ACHN (cell line): ENCODE measurements at regions not wholly inside any gene's neighbourhood (a gene's known extent, or its start where the extent isn't known, plus 50 kb on each side); places are given as distances from the start of the nearest gene placed in this dataset.

Source experiments
- DNase-seq: peaks from one replicate; pipeline ENCODE4 v3.0.0-alpha.2; 2015
- in situ Hi-C: cut with HindIII; loops from 2 replicates; pipeline ENCODE4 v1.10.0; 2017; ENCODE audit warnings: low sequenced_read_pairs, low pct_ligation_motif_present, low pct_unique_long_range_greater_than_20kb

DNA sequence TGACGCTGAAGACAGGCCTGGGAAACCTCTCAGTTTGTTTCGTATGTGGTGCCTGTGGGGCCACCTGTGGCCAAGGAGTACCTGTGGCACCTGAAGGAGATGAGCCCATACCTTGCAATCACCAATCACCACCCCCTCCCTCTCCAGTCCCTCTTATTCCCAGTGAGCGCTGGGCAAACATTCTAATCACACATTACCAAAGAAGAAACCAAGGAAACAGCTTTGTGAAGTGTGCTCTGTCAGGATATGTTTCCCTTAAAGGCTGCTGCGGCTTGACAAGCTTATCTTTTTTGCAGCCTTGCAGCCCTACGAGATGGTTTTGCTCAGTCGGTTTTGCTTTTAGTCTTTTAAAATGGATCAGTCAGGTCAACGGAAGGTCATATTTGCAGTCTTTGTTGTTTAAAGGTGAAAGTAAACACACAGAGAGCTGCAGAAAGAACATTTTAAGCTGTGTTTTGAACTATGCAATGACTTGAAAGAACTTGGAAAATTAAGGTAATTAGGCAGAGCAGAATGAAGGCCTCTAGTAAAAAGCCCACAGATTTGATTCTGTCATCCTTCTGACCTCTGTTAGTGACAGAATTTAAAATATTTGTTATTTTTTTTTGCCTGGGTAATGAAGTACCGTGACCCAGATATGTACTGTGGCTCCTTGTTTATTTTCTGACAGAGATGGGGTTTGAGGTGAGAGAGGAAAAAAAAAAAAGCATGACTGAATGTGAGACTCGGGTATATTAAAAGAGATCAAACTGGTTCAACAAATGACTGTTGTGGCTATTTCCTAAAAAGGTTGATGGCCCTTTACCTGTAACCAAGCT, 461.4 kb downstream of the NSUN3 start:
- DNase-seq, result no peak

DNA sequence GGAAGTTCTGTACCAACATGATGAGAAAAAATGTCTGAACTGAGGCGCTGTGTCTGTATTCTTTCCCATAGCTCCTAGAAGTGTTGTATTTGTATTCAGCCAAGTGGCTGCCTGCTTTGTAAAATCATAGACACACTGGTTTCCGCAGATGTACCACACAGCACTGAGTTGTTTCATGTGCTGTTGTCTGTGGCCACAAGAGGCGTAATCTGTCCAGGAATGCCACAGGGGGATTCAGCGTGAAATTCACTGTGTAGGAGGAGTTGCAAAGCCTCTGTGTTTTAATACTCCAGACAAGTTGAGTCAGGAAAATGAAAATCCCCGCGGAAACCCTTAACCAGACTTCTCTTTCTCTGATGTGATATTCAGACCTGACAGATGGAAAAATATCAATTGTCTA, 462.2 kb downstream of the NSUN3 start:
- in situ Hi-C loops, result no loop called here
- DNase-seq, result no peak

More for the DNA sequence above, 461.4 kb downstream of the NSUN3 start:
- in situ Hi-C loops, result no loop called here

DNA sequence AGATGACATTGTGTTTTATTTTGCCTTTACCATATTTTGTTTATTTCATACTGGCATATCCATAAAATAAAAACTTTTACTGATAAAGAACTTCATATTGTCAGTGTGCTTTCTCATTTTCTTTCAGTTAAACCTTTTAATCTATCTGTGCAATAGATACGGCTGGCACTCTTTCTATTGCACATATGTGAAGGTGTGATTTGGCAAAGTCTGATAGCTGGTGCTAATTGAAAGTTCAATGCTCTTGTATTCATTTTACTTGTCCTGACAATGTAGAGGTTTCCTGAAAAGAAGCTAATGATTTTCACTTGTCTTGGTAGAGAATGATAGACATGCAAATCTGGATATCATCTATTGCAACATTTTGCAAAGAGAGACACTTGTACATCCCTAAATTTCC, 467.0 kb downstream of the NSUN3 start:
- no peak for DNase-seq
- in situ Hi-C loops, result no loop called here

DNA sequence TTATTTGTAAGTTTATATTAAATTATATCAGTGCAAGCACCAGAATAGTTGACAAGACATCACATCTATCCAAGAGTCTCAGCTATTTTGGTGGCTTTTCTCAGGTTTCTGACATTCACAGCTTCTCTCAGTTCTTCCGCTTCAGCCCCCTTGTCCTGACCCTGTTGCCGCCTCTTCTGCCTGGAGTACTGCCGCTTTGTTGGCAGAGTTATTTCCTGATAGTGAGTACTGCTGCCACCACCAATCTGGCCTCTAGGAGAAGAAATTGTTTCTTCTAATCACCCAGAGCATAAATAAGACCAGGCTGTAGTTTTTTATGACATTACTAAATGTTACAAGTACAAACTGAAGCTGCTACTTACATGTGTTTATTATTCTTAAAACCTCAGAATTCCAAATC, 470.1 kb downstream of the NSUN3 start:
- DNase-seq, result no peak
- in situ Hi-C loops, result no loop called here

- in situ Hi-C loops, result no loop called here
- DNase-seq, result no peak
These were observed 477.1 kb downstream of the NSUN3 start for GRCh38 chr3:94539937-94540336.

DNA sequence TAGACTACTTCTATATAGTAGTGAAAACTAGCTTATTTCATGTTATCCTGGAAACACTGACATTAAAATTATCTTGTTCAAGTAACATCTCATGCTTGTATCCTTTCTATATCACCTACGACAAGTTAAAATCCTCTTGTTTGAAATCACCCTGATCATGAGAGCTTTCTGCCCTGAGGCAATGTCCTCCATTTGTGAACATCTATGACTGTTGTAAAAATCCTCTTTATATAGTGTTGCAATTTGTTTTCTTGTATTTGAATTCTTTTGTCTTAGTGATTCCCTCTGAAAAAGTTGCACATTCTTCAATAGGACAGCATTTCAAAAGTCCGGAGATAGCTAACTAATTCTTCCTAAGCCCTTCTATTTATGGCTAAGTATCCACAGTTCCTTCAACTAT, 480.3 kb downstream of the NSUN3 start:
- in situ Hi-C loops, result no loop called here
- no peak for DNase-seq

DNA sequence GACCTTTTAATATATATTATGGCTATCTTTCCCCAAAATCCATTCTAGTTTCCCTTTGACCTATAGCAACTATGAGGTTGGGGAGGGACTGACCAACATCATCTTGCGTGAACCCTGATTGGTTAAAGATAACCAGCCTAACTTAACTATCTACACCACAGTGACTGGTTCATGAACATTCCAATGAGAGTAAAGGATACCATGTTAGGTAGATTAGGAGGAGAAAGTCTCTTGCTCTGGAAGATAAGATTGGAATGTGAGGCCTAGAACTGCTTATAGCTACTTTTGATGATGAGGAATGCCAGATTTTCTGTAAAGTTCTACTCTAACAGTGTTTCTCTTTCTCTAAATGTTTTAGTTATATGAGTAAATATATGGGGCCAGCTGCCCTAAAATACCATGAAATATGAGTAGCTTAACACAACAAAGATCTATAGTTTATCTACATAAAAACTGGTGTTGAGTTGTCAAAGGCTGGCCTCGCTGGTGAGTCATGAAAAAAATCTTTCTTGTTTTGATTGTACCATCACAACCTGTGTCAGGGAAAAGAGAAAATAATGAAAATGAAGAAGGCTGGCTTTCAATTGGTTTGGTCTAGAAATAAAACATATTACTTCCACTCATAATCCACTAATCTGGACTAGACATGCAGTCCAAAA, 481.4 kb downstream of the NSUN3 start:
- in situ Hi-C loops, result no loop called here

DNA sequence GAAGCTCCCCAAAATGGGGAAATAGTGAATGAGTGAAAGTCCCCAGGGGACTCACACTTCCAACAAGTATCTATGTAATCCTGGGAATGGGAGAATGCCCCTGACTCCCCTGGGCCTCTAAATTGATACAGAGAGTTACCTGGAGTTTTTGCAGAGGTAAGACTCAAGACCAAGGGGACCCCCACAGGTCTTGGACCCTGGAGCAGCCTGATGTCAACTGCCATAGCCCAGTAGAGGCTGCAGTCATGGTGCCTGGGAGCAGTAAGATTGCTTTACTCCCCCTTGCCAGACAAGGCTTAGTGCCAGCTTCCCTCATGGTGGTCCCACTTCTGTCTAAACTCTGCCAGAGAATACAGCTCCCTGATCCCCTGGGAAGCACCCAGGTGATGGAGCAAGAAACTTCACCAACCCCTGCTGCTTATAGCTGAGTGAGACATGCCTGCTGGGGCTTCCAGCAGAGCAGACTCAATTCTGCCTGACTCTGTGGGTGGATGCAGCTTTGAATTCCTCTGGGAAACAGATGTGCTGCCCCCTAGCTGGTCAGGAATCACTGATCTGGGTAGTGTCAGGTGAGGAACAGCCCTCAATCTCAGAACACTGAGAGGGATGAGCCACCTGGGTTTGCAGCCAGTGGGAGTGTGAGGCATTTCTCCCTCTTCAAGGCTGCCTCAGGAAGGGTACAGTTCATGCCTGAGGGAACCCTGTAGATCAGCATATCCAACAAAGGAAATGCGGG, 485.9 kb downstream of the NSUN3 start:
- DNase-seq, result no peak
- in situ Hi-C loops, result no loop called here

More for the DNA sequence above, 481.4 kb downstream of the NSUN3 start:
- DNase-seq, result no peak

DNA sequence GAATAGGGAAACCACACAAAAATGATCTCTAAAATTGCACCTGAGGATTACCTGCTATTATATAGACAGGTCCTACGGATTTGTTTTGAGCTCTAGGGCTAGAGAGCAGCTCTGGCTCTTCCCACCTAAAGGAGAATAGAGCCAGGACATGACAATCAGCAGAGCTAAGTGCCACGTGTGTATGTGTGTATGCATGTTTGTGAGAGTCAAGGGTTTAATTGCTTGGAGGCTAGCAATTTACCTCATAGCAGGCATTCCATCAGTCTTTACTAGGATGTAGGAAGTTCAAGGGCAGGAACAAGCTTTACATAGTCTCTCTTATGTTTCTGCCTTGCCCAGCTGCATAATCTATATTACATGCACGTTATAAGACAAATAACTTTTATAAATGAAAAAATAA, 498.2 kb downstream of the NSUN3 start:
- in situ Hi-C loops, result no loop called here
- no peak for DNase-seq

DNA sequence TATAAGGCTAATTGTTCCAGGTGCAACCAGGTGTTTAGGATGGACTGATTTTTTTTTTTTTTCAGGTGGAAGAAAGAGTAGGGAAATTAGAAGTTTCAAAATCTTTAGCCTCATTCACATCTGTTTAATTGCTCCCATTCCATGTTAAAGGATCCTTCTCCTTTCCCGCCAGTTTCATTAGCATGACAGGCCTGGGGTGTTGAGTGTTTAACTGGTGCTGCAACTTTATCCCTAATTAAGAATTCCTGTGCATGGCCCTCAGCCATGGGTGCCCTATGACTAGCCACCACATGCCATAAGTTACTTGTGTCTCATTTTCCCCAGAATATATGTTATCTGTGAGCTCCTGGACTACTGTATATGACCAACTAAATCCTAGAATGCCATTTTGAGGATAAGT, 501.4 kb downstream of the NSUN3 start:
- no peak for DNase-seq
- in situ Hi-C loops, result no loop called here

- DNase-seq, result no peak
- in situ Hi-C loops, result no loop called here
These were observed 505.2 kb downstream of the NSUN3 start for GRCh38 chr3:94568041-94568440.

GRCh38 chr3:94573337-94573736, 510.5 kb downstream of the NSUN3 start:
- in situ Hi-C loops, result no loop called here
- no peak for DNase-seq

GRCh38 chr3:94587291-94587690, 524.4 kb downstream of the NSUN3 start:
- in situ Hi-C loops, result no loop called here
- DNase-seq, result no peak

GRCh38 chr3:94593526-94594150, 530.8 kb downstream of the NSUN3 start:
- DNase-seq, result no peak
- in situ Hi-C loops, result no loop called here

DNA sequence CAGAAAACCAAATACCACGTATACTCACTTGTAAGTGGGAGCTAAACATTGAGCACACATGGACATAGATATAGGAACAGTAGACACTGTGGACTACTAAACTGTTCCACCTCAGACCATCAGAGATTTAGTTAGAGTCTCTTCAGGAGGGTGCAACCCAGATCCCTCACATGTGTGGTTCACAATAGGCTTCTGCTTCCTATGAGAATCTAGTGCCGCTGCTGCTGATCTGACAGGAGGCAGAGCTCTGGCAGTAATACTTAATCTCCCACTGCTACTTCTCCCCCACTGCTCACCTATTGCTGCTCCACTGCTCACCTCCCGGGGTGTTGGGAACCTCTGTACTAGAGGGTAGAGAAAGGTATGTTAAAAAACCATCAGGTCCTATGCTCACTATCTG, 533.3 kb downstream of the NSUN3 start:
- in situ Hi-C loops, result no loop called here
- no peak for DNase-seq

- no peak for DNase-seq
- in situ Hi-C loops, result no loop called here
These were observed 534.2 kb downstream of the NSUN3 start for GRCh38 chr3:94596887-94597566.

DNA sequence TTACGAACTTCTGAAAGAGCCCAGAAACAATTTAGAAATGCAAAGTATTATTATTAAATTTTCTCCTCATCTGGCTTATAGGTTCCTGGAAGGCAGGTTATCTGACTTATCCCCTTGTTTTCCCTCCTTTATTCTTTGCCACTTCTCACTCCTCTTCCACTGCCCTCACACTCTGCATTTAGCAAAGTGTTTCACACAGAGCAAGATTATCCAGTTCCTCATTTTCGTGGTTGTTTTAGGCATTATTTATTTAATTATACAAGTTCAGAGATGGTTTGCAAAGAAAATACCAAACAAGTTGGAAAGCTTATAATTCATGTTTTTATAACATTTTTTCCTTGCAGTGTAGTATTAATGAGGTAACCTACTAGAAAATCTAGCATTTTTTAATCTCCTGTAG, 544.9 kb downstream of the NSUN3 start:
- no peak for DNase-seq
- in situ Hi-C loops, result no loop called here

GRCh38 chr3:94609908-94610307, 547.0 kb downstream of the NSUN3 start:
- in situ Hi-C loops, result no loop called here
- DNase-seq, result no peak

- DNase-seq, result no peak
These were observed 548.7 kb downstream of the NSUN3 start for GRCh38 chr3:94611596-94611995.

More at GRCh38 chr3:94611596-94611995, 548.7 kb downstream of the NSUN3 start:
- in situ Hi-C loops, result no loop called here
